SH-SY5Y (cell line): ENCODE measurements at regions not wholly inside any gene's neighbourhood (a gene's known extent, or its start where the extent isn't known, plus 50 kb on each side); places are given as distances from the start of the nearest gene placed in this dataset.

Experiments used
- GATA2 ChIP-seq: IDR thresholded peaks from 2 replicates; pipeline ENCODE4 v1.6.1; 2011; ENCODE audit warnings: mild to moderate bottlenecking, low read depth, low read length
- GATA3 ChIP-seq: IDR thresholded peaks from 2 replicates; pipeline ENCODE4 v1.6.1; 2011; ENCODE audit warnings: low read depth, mild to moderate bottlenecking, low read length, moderate library complexity

GRCh38 chr7:54483523-54483922 is 58.7 kb upstream of the VSTM2A start:
- no peak for TF ChIP-seq GATA3
- no peak for TF ChIP-seq GATA2
